GM23338 (cell line): ENCODE measurements at regions not wholly inside any gene's neighbourhood (a gene's known extent, or its start where the extent isn't known, plus 50 kb on each side); places are given as distances from the start of the nearest gene placed in this dataset.

ENCODE experiments used
- ATAC-seq: fragments of 200-7000 bp; cut with Tn5 transposase; 3 replicates; pipeline ENCODE4 v1.9.1; 2020
- DNase-seq: peaks from one replicate; pipeline ENCODE4 v3.0.0-alpha.2; 2015; ENCODE audit warnings: low spot score
- H2AFZ ChIP-seq: fragments of 200-600 bp; sonication (generic); 2 replicates; pipeline ENCODE4 v1.8.0; 2016; ENCODE audit warnings: antibody characterized with exemption, mild to moderate bottlenecking, moderate library complexity
- H3F3A ChIP-seq: fragments of 200-600 bp; sonication (generic); replicated peaks from 2 replicates; pipeline ENCODE4 v1.8.0; 2017; ENCODE audit warnings: antibody characterized with exemption, mixed run types, low read depth
- H3K27ac ChIP-seq: fragments of 200-600 bp; sonication (generic); 2 replicates; pipeline ENCODE4 v1.6.1; 2016; ENCODE audit warnings: low read depth
- H3K27me3 ChIP-seq: fragments of 200-600 bp; sonication (generic); 2 replicates; pipeline ENCODE4 v1.8.0; 2016; ENCODE audit warnings: mild to moderate bottlenecking, mixed run types, moderate library complexity; ENCODE audit not compliant: insufficient read depth
- H3K36me3 ChIP-seq: fragments of 200-600 bp; sonication (generic); 2 replicates; pipeline ENCODE4 v1.8.0; 2016; ENCODE audit warnings: mild to moderate bottlenecking; ENCODE audit not compliant: insufficient read depth
- H3K4me1 ChIP-seq: fragments of 200-600 bp; sonication (generic); 2 replicates; pipeline ENCODE4 v1.8.0; 2016; ENCODE audit warnings: mild to moderate bottlenecking, moderate library complexity; ENCODE audit not compliant: insufficient read depth
- H3K4me2 ChIP-seq: fragments of 200-600 bp; sonication (generic); 2 replicates; pipeline ENCODE4 v1.7.1; 2017; ENCODE audit warnings: mixed run types
- H3K4me3 ChIP-seq: fragments of 200-600 bp; sonication (generic); 2 replicates; pipeline ENCODE4 v1.6.1; 2016; ENCODE audit warnings: mixed run types
- H3K79me2 ChIP-seq: fragments of 200-600 bp; sonication (generic); replicated peaks from 2 replicates; pipeline ENCODE4 v1.8.0; 2017; ENCODE audit warnings: mild to moderate bottlenecking; ENCODE audit not compliant: insufficient read depth
- H3K9me2 ChIP-seq: fragments of 200-600 bp; sonication (generic); 2 replicates; pipeline ENCODE4 v1.8.0; 2017; ENCODE audit not compliant: insufficient read depth
- H4K20me1 ChIP-seq: fragments of 200-600 bp; sonication (generic); replicated peaks from 2 replicates; pipeline ENCODE4 v1.8.0; 2017; ENCODE audit warnings: mild to moderate bottlenecking; ENCODE audit not compliant: insufficient read depth
- H3K27ac Mint-ChIP-seq: 2 replicates; pipeline ENCODE4 v1.8.0; 2020; ENCODE audit warnings: inconsistent platforms, mild to moderate bottlenecking, moderate library complexity, mixed read lengths
- H3K27me3 Mint-ChIP-seq: 3 replicates; pipeline ENCODE4 v1.8.0; 2022; ENCODE audit warnings: low read depth, mild to moderate bottlenecking, moderate library complexity, mixed read lengths, inconsistent platforms; ENCODE audit not compliant: insufficient read depth, poor library complexity
- H3K36me3 Mint-ChIP-seq: 3 replicates; pipeline ENCODE4 v1.8.0; 2021; ENCODE audit warnings: low read depth, mild to moderate bottlenecking, inconsistent platforms, moderate library complexity, mixed read lengths
- H3K4me1 Mint-ChIP-seq: 3 replicates; pipeline ENCODE4 v1.8.0; 2020; ENCODE audit warnings: mild to moderate bottlenecking, inconsistent platforms, mixed read lengths
- H3K4me3 Mint-ChIP-seq: 3 replicates; pipeline ENCODE4 v1.8.0; 2021; ENCODE audit warnings: moderate library complexity, mild to moderate bottlenecking, inconsistent platforms, mixed read lengths
- H3K9me3 Mint-ChIP-seq: 3 replicates; pipeline ENCODE4 v1.8.0; 2020; ENCODE audit warnings: moderate library complexity, mild to moderate bottlenecking, inconsistent platforms, mixed read lengths
- CREB1 ChIP-seq: fragments of 250-450 bp; sonication (Bioruptor Pico); IDR thresholded peaks from 2 replicates; pipeline ENCODE4 v1.5.0; 2020; ENCODE audit warnings: low read depth, mild to moderate bottlenecking, moderate library complexity
- CTCF ChIP-seq, 2 experiments: fragments of 200-600 bp in 1 of 2; sonication (generic) in 1 of 2; conservative IDR thresholded peaks; 2 replicates each; pipeline versions ENCODE4 v1.5.1 to v1.6.1; 2016 to 2017; ENCODE audit warnings: antibody characterized with exemption in 2 of 2, low read depth in 2 of 2, mild to moderate bottlenecking in 2 of 2, moderate library complexity in 1 of 2
- EZH2 ChIP-seq: fragments of 200-600 bp; sonication (generic); IDR thresholded peaks from one replicate; pipeline ENCODE4 v1.8.0; 2017; ENCODE audit warnings: antibody characterized with exemption, mild to moderate bottlenecking, low read depth; ENCODE audit not compliant: unreplicated experiment
- JUNB ChIP-seq: IDR thresholded peaks from one replicate; pipeline ENCODE4 v1.6.1; 2016; ENCODE audit warnings: antibody characterized with exemption; ENCODE audit not compliant: unreplicated experiment
- POLR2AphosphoS5 ChIP-seq: IDR thresholded peaks from 2 replicates; pipeline ENCODE4 v1.6.1; 2016; ENCODE audit warnings: antibody characterized with exemption, low read depth
- STAT1 ChIP-seq: IDR thresholded peaks from one replicate; pipeline ENCODE4 v1.6.1; 2016; ENCODE audit warnings: antibody characterized with exemption; ENCODE audit not compliant: unreplicated experiment
- ZNF114 ChIP-seq: fragments of 250-450 bp; sonication (Bioruptor Pico); IDR thresholded peaks from 2 replicates; pipeline ENCODE4 v1.5.0; 2020; ENCODE audit warnings: mild to moderate bottlenecking, moderate library complexity
- ZNF331 ChIP-seq: fragments of 250-450 bp; sonication (Bioruptor Pico); IDR thresholded peaks from 2 replicates; pipeline ENCODE4 v1.5.0; 2020; ENCODE audit warnings: low read depth, mild to moderate bottlenecking, moderate library complexity
- ZNF462 ChIP-seq: fragments of 250-450 bp; sonication (Bioruptor Pico); IDR thresholded peaks from 2 replicates; pipeline ENCODE4 v1.5.0; 2020; ENCODE audit warnings: mild to moderate bottlenecking, moderate library complexity
- TF ChIP-seq, protein P1 (sequence below): IDR thresholded peaks from 2 replicates; pipeline ENCODE4 v1.6.1; 2016; ENCODE audit warnings: antibody characterized with exemption
- TF ChIP-seq, protein P2 (sequence below): IDR thresholded peaks from one replicate; pipeline ENCODE4 v1.6.1; 2018; ENCODE audit warnings: antibody characterized with exemption; ENCODE audit not compliant: unreplicated experiment

- TF ChIP-seq ZNF462 (CRISPR knock-in tag), result no peak
- no peak for TF ChIP-seq CTCF (conservative IDR thresholded peaks at IDR 0.05; ENCODE audit: low read depth in 2 of 2)
These were observed 465.3 kb upstream of the CLINT1 start (continued) for GRCh38 chr5:158324236-158324635.

DNA sequence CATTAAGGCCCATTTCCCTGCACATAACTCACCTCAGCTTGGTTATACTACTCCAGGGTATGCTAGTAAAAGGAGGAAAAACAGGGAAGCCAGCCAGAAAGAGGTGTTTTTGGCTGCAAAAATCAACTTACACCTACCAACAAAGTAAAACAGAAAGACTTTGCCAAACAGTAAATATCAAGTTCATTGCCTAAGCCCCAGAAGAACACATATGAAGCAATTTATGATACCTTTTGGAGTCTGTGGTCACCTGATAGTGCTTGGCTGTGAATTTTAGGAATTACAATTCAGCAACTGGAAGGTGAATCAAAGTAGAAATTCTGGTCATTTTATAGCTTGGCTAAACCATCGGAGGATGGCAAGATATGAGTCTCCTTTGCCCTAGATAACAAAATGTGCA lies 463.7 kb upstream of the CLINT1 start:
- Histone ChIP-seq H3K27ac (no peak overlapping the region), H3K4me3 (no peak overlapping the region), H4K20me1 (no peaks in the 10 kb centered on the region), H3K9me2 (no peaks in the 10 kb centered on the region), H3K4me1 (peaks cover 22% of the 10 kb centered on the region), H3K79me2 (no peaks in the 10 kb centered on the region), H3K27me3 (no peaks in the 10 kb centered on the region), H3K4me2 (no peak overlapping the region), H2AFZ (no peak overlapping the region), H3F3A (0 out of 2 replicates have a peak, but pooled peaks cover 6% of the 10 kb centered on the region), H3K36me3 (no peaks in the 10 kb centered on the region)
- H3K36me3 Mint-ChIP-seq, result no peaks in the 10 kb centered on the region
- H3K4me3 Mint-ChIP-seq, result no peak overlapping the region
- H3K4me1 Mint-ChIP-seq, result peaks cover 31% of the 10 kb centered on the region
- no peak for DNase-seq
- no peak overlapping the region for H3K27ac Mint-ChIP-seq
- H3K9me3 Mint-ChIP-seq, result no peaks in the 10 kb centered on the region
- peaks cover 4% of the 10 kb centered on the region for H3K27me3 Mint-ChIP-seq
- ATAC-seq, result no peak
- TF ChIP-seq STAT1 (no peak), ZNF114 (CRISPR knock-in tag) (no peak), CREB1 (CRISPR knock-in tag) (no peak), POLR2AphosphoS5 (no peak), EZH2 (no peak), ZNF331 (no peak), JUNB (no peak), CTCF (conservative IDR thresholded peaks at IDR 0.05; ENCODE audit: low read depth in 2 of 2) (no peak)
- TF ChIP-seq, protein P1, sequence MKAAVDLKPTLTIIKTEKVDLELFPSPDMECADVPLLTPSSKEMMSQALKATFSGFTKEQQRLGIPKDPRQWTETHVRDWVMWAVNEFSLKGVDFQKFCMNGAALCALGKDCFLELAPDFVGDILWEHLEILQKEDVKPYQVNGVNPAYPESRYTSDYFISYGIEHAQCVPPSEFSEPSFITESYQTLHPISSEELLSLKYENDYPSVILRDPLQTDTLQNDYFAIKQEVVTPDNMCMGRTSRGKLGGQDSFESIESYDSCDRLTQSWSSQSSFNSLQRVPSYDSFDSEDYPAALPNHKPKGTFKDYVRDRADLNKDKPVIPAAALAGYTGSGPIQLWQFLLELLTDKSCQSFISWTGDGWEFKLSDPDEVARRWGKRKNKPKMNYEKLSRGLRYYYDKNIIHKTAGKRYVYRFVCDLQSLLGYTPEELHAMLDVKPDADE, result no peak
- TF ChIP-seq, protein P2, sequence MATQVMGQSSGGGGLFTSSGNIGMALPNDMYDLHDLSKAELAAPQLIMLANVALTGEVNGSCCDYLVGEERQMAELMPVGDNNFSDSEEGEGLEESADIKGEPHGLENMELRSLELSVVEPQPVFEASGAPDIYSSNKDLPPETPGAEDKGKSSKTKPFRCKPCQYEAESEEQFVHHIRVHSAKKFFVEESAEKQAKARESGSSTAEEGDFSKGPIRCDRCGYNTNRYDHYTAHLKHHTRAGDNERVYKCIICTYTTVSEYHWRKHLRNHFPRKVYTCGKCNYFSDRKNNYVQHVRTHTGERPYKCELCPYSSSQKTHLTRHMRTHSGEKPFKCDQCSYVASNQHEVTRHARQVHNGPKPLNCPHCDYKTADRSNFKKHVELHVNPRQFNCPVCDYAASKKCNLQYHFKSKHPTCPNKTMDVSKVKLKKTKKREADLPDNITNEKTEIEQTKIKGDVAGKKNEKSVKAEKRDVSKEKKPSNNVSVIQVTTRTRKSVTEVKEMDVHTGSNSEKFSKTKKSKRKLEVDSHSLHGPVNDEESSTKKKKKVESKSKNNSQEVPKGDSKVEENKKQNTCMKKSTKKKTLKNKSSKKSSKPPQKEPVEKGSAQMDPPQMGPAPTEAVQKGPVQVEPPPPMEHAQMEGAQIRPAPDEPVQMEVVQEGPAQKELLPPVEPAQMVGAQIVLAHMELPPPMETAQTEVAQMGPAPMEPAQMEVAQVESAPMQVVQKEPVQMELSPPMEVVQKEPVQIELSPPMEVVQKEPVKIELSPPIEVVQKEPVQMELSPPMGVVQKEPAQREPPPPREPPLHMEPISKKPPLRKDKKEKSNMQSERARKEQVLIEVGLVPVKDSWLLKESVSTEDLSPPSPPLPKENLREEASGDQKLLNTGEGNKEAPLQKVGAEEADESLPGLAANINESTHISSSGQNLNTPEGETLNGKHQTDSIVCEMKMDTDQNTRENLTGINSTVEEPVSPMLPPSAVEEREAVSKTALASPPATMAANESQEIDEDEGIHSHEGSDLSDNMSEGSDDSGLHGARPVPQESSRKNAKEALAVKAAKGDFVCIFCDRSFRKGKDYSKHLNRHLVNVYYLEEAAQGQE, result no peak
